Ascending aorta (tissue), 2 donors: ENCODE measurements at regions not wholly inside any gene's neighbourhood (a gene's known extent, or its start where the extent isn't known, plus 50 kb on each side); places are given as distances from the start of the nearest gene placed in this dataset.

ENCODE experiments used
- DNase-seq, 2 donors: peaks; one replicate each; pipeline ENCODE4 v3.0.0-alpha.2; 2019; ENCODE audit warnings: low spot score in 2 of 2
- H3K27ac ChIP-seq, 2 donors: fragments of 200-600 bp; sonication (generic); one replicate each; pipeline ENCODE4 v1.5.1; 2016 to 2017; ENCODE audit warnings: mild to moderate bottlenecking in 1 of 2
- H3K27me3 ChIP-seq: fragments of 200-600 bp; sonication (generic); one replicate; pipeline ENCODE4 v1.5.1; 2017
- H3K36me3 ChIP-seq, 2 donors: fragments of 200-600 bp; sonication (generic); one replicate each; pipeline ENCODE4 v1.5.1; 2016
- H3K4me1 ChIP-seq, 2 donors: fragments of 200-600 bp; sonication (generic); one replicate each; pipeline ENCODE4 v1.5.1; 2016 to 2017; ENCODE audit warnings: mild to moderate bottlenecking in 1 of 2
- H3K4me3 ChIP-seq, 2 donors: fragments of 200-600 bp; sonication (generic); one replicate each; pipeline ENCODE4 v1.5.1; 2016 to 2017; ENCODE audit warnings: mild to moderate bottlenecking in 1 of 2
- H3K9me3 ChIP-seq, 2 donors: fragments of 200-600 bp; sonication (generic); one replicate each; pipeline ENCODE4 v1.5.1; 2016
- CTCF ChIP-seq, 3 experiments: fragments of 200-600 bp in 2 of 3; fragments of 450-650 bp in 1 of 3; sonication (generic) in 2 of 3; IDR thresholded peaks; one replicate each; pipeline ENCODE4 v1.5.1; 2016 to 2019; ENCODE audit warnings: antibody characterized with exemption in 3 of 3, mild to moderate bottlenecking in 1 of 3, moderate library complexity in 1 of 3
- intact Hi-C: fragments of 100-400 bp; cut with DNase I; formaldehyde crosslinking; loops from one replicate; pipeline ENCODE4 v1.15.1; 2023

- no peak for DNase-seq
- intact Hi-C loops = no loop called here
- no peak overlapping the region for H3K4me3 ChIP-seq
Measured at GRCh38 chr9:126151686-126152134, 174.9 kb upstream of the MVB12B start.

GRCh38 chr9:126152622-126153362 is 173.8 kb upstream of the MVB12B start:
- H3K4me1 ChIP-seq = no peaks in the 10 kb centered on the region
- intact Hi-C loops = no loop called here
- no peak overlapping the region for H3K27ac ChIP-seq
- no peaks in the 10 kb centered on the region for H3K36me3 ChIP-seq
- DNase-seq = no peak
- no peaks in the 10 kb centered on the region for H3K9me3 ChIP-seq
- H3K27me3 ChIP-seq = no peaks in the 10 kb centered on the region
- TF ChIP-seq CTCF (IDR thresholded peaks at IDR 0.05) = no peak
- H3K4me3 ChIP-seq = no peak overlapping the region

More at GRCh38 chr9:126151686-126152134, 174.9 kb upstream of the MVB12B start:
- no peaks in the 10 kb centered on the region for H3K4me1 ChIP-seq
- H3K9me3 ChIP-seq = no peaks in the 10 kb centered on the region
- no peaks in the 10 kb centered on the region for H3K27me3 ChIP-seq
- no peaks in the 10 kb centered on the region for H3K36me3 ChIP-seq
- no peak for TF ChIP-seq CTCF (IDR thresholded peaks at IDR 0.05)
- H3K27ac ChIP-seq = no peak overlapping the region

GRCh38 chr9:126153382-126153781 is 173.2 kb upstream of the MVB12B start:
- no peaks in the 10 kb centered on the region for H3K9me3 ChIP-seq
- H3K36me3 ChIP-seq = no peaks in the 10 kb centered on the region
- H3K27ac ChIP-seq = no peak overlapping the region
- H3K27me3 ChIP-seq = no peaks in the 10 kb centered on the region
- H3K4me3 ChIP-seq = no peak overlapping the region
- intact Hi-C loops = no loop called here
- TF ChIP-seq CTCF (IDR thresholded peaks at IDR 0.05) = no peak
- H3K4me1 ChIP-seq = no peaks in the 10 kb centered on the region
- DNase-seq = no peak

GRCh38 chr9:126154182-126154827 is 172.3 kb upstream of the MVB12B start:
- TF ChIP-seq CTCF (IDR thresholded peaks at IDR 0.05) = no peak
- Histone ChIP-seq H3K27me3 (no peaks in the 10 kb centered on the region), H3K4me3 (no peak overlapping the region), H3K9me3 (no peaks in the 10 kb centered on the region), H3K36me3 (no peaks in the 10 kb centered on the region), H3K27ac (no peak overlapping the region), H3K4me1 (no peaks in the 10 kb centered on the region)
- DNase-seq = no peak
- intact Hi-C loops = no loop called here

GRCh38 chr9:126154869-126155268 is 171.8 kb upstream of the MVB12B start:
- intact Hi-C loops = no loop called here
- no peak for DNase-seq
- no peak overlapping the region for H3K27ac ChIP-seq
- no peak for TF ChIP-seq CTCF (IDR thresholded peaks at IDR 0.05)
- H3K36me3 ChIP-seq = no peaks in the 10 kb centered on the region
- H3K9me3 ChIP-seq = no peaks in the 10 kb centered on the region
- no peaks in the 10 kb centered on the region for H3K4me1 ChIP-seq
- H3K4me3 ChIP-seq = no peak overlapping the region
- H3K27me3 ChIP-seq = no peaks in the 10 kb centered on the region
